H1 (cell line): ENCODE measurements at regions not wholly inside any gene's neighbourhood (a gene's known extent, or its start where the extent isn't known, plus 50 kb on each side); places are given as distances from the start of the nearest gene placed in this dataset.

Source experiments
- ASH2L ChIP-seq: fragments of 200-600, 300-600 bp; sonication (generic); IDR thresholded peaks from one replicate; pipeline ENCODE4 v1.7.1; 2017; ENCODE audit warnings: low read length
- BRCA1 ChIP-seq: IDR thresholded peaks from 2 replicates; pipeline ENCODE4 v1.6.1; 2012; ENCODE audit warnings: low read depth, low read length, improper control_type of control experiment
- JUND ChIP-seq: IDR thresholded peaks from 2 replicates; pipeline ENCODE4 v1.6.1; 2011; ENCODE audit warnings: mild to moderate bottlenecking, improper control_type of control experiment, low read length
- POLR2A ChIP-seq, 2 experiments: IDR thresholded peaks; 1 replicate in 1 of 2; 2 replicates in 1 of 2; pipeline ENCODE4 v1.6.1; 2011; ENCODE audit warnings: low read depth in 2 of 2, low read length in 2 of 2, mild to moderate bottlenecking in 2 of 2; ENCODE audit errors: control extremely low read depth in 1 of 2
- POLR2AphosphoS5 ChIP-seq: IDR thresholded peaks from 2 replicates; pipeline ENCODE4 v1.6.1; 2011; ENCODE audit warnings: low read depth, low read length
- RAD21 ChIP-seq, 2 experiments: IDR thresholded peaks in 1 of 2; conservative IDR thresholded peaks in 1 of 2; 2 replicates each; pipeline ENCODE4 v1.6.1; 2011; ENCODE audit warnings: low read depth in 2 of 2, low read length in 2 of 2, improper control_type of control experiment in 1 of 2, inconsistent platforms in 1 of 2, mild to moderate bottlenecking in 1 of 2, moderate library complexity in 1 of 2
- SP1 ChIP-seq: IDR thresholded peaks from 2 replicates; pipeline ENCODE4 v1.6.1; 2011; ENCODE audit warnings: low read depth, low read length
- TEAD4 ChIP-seq: IDR thresholded peaks from 2 replicates; pipeline ENCODE4 v1.6.1; 2012; ENCODE audit warnings: low read depth, low read length, inconsistent platforms, mixed read lengths
- YY1 ChIP-seq: IDR thresholded peaks from 2 replicates; pipeline ENCODE4 v1.6.1; 2011; ENCODE audit warnings: low read depth, mild to moderate bottlenecking, low read length
- TF ChIP-seq, protein P1 (sequence below): IDR thresholded peaks from 2 replicates; pipeline ENCODE4 v1.6.1; 2011; ENCODE audit warnings: low read length, improper control_type of control experiment
- TF ChIP-seq, protein P2 (sequence below), 3 experiments: IDR thresholded peaks; 1 replicate in 2 of 3; 2 replicates in 1 of 3; pipeline versions ENCODE4 v1.5.1 to v1.6.1; 2011; ENCODE audit warnings: low read length in 3 of 3, mild to moderate bottlenecking in 3 of 3, inconsistent platforms in 2 of 3, low read depth in 1 of 3, moderate library complexity in 1 of 3; ENCODE audit not compliant: insufficient read depth in 1 of 3; ENCODE audit errors: control extremely low read depth in 1 of 3
- TF ChIP-seq, protein P3 (sequence below): IDR thresholded peaks from 2 replicates; pipeline ENCODE4 v1.6.1; 2011; ENCODE audit warnings: low read depth, mild to moderate bottlenecking, low read length; ENCODE audit not compliant: insufficient read depth

DNA sequence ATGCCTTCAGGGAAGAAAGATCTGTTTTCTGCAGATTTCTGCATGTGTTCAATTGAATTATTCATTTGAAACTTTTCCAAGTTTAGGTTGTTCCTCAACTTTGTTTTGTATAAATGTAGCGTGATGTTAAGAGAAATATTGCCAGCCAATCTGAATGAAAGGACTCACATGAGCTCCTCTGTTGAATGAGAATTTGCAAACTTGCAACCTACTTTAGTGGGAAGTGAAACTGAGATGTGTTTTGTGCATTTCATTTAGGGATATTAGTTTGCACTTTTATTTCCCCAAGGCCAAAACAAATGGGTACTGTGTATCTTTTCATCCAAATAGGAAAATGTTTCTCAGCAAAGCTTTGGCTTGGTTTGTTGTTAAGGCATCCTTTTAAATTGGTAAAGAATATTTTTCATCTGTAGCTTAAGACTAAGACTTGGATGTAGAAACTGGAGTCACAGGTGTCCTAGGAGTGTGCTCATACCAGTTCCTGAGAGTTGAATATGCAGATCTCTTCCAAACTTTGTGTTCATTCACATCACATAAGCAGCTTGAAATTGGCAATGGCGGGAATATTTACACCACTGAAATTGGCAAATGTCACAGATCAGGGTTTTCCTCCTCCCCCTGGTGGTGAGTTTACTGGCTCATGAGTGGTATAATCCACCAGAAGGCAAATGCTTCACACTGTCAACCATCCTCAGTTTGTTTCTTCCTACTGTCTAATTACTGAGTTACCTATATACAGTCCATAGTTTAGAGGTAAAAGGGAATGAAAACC lies 193.6 kb upstream of the BANK1 start:
- TF ChIP-seq, protein P1, sequence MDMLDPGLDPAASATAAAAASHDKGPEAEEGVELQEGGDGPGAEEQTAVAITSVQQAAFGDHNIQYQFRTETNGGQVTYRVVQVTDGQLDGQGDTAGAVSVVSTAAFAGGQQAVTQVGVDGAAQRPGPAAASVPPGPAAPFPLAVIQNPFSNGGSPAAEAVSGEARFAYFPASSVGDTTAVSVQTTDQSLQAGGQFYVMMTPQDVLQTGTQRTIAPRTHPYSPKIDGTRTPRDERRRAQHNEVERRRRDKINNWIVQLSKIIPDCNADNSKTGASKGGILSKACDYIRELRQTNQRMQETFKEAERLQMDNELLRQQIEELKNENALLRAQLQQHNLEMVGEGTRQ, result no peak
- TF ChIP-seq, protein P2, sequence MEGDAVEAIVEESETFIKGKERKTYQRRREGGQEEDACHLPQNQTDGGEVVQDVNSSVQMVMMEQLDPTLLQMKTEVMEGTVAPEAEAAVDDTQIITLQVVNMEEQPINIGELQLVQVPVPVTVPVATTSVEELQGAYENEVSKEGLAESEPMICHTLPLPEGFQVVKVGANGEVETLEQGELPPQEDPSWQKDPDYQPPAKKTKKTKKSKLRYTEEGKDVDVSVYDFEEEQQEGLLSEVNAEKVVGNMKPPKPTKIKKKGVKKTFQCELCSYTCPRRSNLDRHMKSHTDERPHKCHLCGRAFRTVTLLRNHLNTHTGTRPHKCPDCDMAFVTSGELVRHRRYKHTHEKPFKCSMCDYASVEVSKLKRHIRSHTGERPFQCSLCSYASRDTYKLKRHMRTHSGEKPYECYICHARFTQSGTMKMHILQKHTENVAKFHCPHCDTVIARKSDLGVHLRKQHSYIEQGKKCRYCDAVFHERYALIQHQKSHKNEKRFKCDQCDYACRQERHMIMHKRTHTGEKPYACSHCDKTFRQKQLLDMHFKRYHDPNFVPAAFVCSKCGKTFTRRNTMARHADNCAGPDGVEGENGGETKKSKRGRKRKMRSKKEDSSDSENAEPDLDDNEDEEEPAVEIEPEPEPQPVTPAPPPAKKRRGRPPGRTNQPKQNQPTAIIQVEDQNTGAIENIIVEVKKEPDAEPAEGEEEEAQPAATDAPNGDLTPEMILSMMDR (IDR thresholded peaks at IDR 0.05; ENCODE audit: control extremely low read depth in 1 of 3, insufficient read depth in 1 of 3, low read depth in 1 of 3, low read length in 3 of 3), result peak in 2 of 3 experiments; percentile 35 to 48; a peak in 3 of 4 replicates
- TF ChIP-seq JUND (no peak), RAD21 (IDR thresholded peaks at IDR 0.05 in 1 of 2, conservative IDR thresholded peaks at IDR 0.05 in 1 of 2; ENCODE audit: low read depth in 2 of 2, low read length in 2 of 2) (peak; percentile 27 to 45; a peak in 3 of 4 replicates), TEAD4 (no peak), POLR2A (IDR thresholded peaks at IDR 0.05; ENCODE audit: control extremely low read depth in 1 of 2, low read depth in 2 of 2, low read length in 2 of 2) (no peak), POLR2AphosphoS5 (no peak), ASH2L (no peak), SP1 (no peak), BRCA1 (no peak), YY1 (no peak)
- TF ChIP-seq, protein P3, sequence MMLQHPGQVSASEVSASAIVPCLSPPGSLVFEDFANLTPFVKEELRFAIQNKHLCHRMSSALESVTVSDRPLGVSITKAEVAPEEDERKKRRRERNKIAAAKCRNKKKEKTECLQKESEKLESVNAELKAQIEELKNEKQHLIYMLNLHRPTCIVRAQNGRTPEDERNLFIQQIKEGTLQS, result no peak
